Endothelial cell (in vitro differentiated cells): ENCODE measurements at regions not wholly inside any gene's neighbourhood (a gene's known extent, or its start where the extent isn't known, plus 50 kb on each side); places are given as distances from the start of the nearest gene placed in this dataset.

Source experiments
- DNase-seq: peaks from one replicate; pipeline ENCODE4 v3.0.0; 2021; ENCODE audit warnings: low spot score
- H3K27ac Mint-ChIP-seq: one replicate; pipeline ENCODE4 v1.8.0; 2021; ENCODE audit warnings: mixed read lengths, inconsistent platforms; ENCODE audit not compliant: unreplicated experiment
- H3K27me3 Mint-ChIP-seq: one replicate; pipeline ENCODE4 v1.8.0; 2021; ENCODE audit warnings: mild to moderate bottlenecking, moderate library complexity, mixed read lengths, inconsistent platforms; ENCODE audit not compliant: unreplicated experiment
- H3K36me3 Mint-ChIP-seq: one replicate; pipeline ENCODE4 v1.8.0; 2021; ENCODE audit warnings: mild to moderate bottlenecking, low read depth, mixed read lengths, inconsistent platforms; ENCODE audit not compliant: unreplicated experiment
- H3K4me1 Mint-ChIP-seq: one replicate; pipeline ENCODE4 v1.8.0; 2021; ENCODE audit warnings: mild to moderate bottlenecking, mixed read lengths, inconsistent platforms; ENCODE audit not compliant: unreplicated experiment
- H3K4me3 Mint-ChIP-seq: one replicate; pipeline ENCODE4 v1.8.0; 2021; ENCODE audit warnings: mild to moderate bottlenecking, mixed read lengths, inconsistent platforms; ENCODE audit not compliant: unreplicated experiment
- H3K9me3 Mint-ChIP-seq: one replicate; pipeline ENCODE4 v1.8.0; 2021; ENCODE audit warnings: mixed read lengths, inconsistent platforms; ENCODE audit not compliant: unreplicated experiment
- CTCF ChIP-seq: fragments of 200-600 bp; sonication (generic); IDR thresholded peaks from one replicate; pipeline ENCODE4 v1.5.0; 2021; ENCODE audit warnings: antibody characterized with exemption; ENCODE audit not compliant: unreplicated experiment

- no peaks in the 10 kb centered on the region for H3K4me1 Mint-ChIP-seq
- H3K27ac Mint-ChIP-seq = no peak overlapping the region
Measured at GRCh38 chr1:38300616-38301015, 254.0 kb upstream of the POU3F1 start.

GRCh38 chr1:38297842-38298241, 251.2 kb upstream of the POU3F1 start:
- H3K36me3 Mint-ChIP-seq = no peaks in the 10 kb centered on the region
- no peaks in the 10 kb centered on the region for H3K27me3 Mint-ChIP-seq
- no peaks in the 10 kb centered on the region for H3K9me3 Mint-ChIP-seq
- no peaks in the 10 kb centered on the region for H3K4me1 Mint-ChIP-seq
- no peak for TF ChIP-seq CTCF
- no peak overlapping the region for H3K27ac Mint-ChIP-seq
- H3K4me3 Mint-ChIP-seq = no peak overlapping the region
- no peak for DNase-seq

More at GRCh38 chr1:38300616-38301015, 254.0 kb upstream of the POU3F1 start:
- H3K4me3 Mint-ChIP-seq = no peak overlapping the region
- no peaks in the 10 kb centered on the region for H3K27me3 Mint-ChIP-seq
- no peaks in the 10 kb centered on the region for H3K36me3 Mint-ChIP-seq
- no peaks in the 10 kb centered on the region for H3K9me3 Mint-ChIP-seq
- no peak for DNase-seq
- TF ChIP-seq CTCF = no peak

- Mint-ChIP-seq H3K27ac (no peak overlapping the region), H3K27me3 (peaks cover 4% of the 10 kb centered on the region), H3K4me1 (no peaks in the 10 kb centered on the region), H3K9me3 (no peaks in the 10 kb centered on the region), H3K36me3 (no peaks in the 10 kb centered on the region), H3K4me3 (no peak overlapping the region)
- TF ChIP-seq CTCF = no peak
- no peak for DNase-seq
Measured at GRCh38 chr1:38297246-38297645, 250.7 kb upstream of the POU3F1 start.

GRCh38 chr1:38296047-38296446, 249.5 kb upstream of the POU3F1 start:
- TF ChIP-seq CTCF = no peak
- H3K36me3 Mint-ChIP-seq = no peaks in the 10 kb centered on the region
- H3K27ac Mint-ChIP-seq = no peak overlapping the region
- no peak for DNase-seq
- H3K4me3 Mint-ChIP-seq = no peak overlapping the region
- H3K27me3 Mint-ChIP-seq = peaks cover 4% of the 10 kb centered on the region
- no peaks in the 10 kb centered on the region for H3K9me3 Mint-ChIP-seq
- H3K4me1 Mint-ChIP-seq = no peaks in the 10 kb centered on the region

- Mint-ChIP-seq H3K4me1 (no peaks in the 10 kb centered on the region), H3K36me3 (no peaks in the 10 kb centered on the region), H3K27me3 (peaks cover 4% of the 10 kb centered on the region), H3K27ac (no peak overlapping the region), H3K4me3 (no peak overlapping the region), H3K9me3 (no peaks in the 10 kb centered on the region)
- DNase-seq = no peak
- TF ChIP-seq CTCF = no peak
Measured at GRCh38 chr1:38293567-38293966, 247.0 kb upstream of the POU3F1 start.
